ENCODE measurements at regions not wholly inside any gene's neighbourhood (a gene's known extent, or its start where the extent isn't known, plus 50 kb on each side); places are given as distances from the start of the nearest gene placed in this dataset.

GRCh38 chr7:82530361-82530760, 86.8 kb upstream of the CACNA2D1 start:
- Histone ChIP-seq H3K27ac (no peak overlapping the region), H3K4me3 (no peak overlapping the region)
- no peak for DNase-seq (ENCODE audit: low spot score)
- no peak for TF ChIP-seq CTCF (IDR thresholded peaks at IDR 0.05)

GRCh38 chr7:82528577-82529310, 85.2 kb upstream of the CACNA2D1 start:
- Histone ChIP-seq H3K27ac (no peak overlapping the region), H3K4me3 (no peak overlapping the region)
- no peak for TF ChIP-seq CTCF (IDR thresholded peaks at IDR 0.05)
- DNase-seq (ENCODE audit: low spot score), result no peak

GRCh38 chr7:82527851-82528250, 84.3 kb upstream of the CACNA2D1 start:
- Histone ChIP-seq H3K27ac (no peak overlapping the region), H3K4me3 (no peak overlapping the region)
- no peak for DNase-seq (ENCODE audit: low spot score)
- no peak for TF ChIP-seq CTCF (IDR thresholded peaks at IDR 0.05)

- no peak overlapping the region for H3K27ac ChIP-seq
- DNase-seq (ENCODE audit: low spot score), result no peak
- TF ChIP-seq CTCF (IDR thresholded peaks at IDR 0.05), result no peak
- H3K4me3 ChIP-seq, result no peak overlapping the region
These were observed 78.4 kb upstream of the CACNA2D1 start for GRCh38 chr7:82521906-82522445.

GRCh38 chr7:82517050-82517449, 73.5 kb upstream of the CACNA2D1 start:
- no peak for DNase-seq (ENCODE audit: low spot score)
- TF ChIP-seq CTCF (IDR thresholded peaks at IDR 0.05), result no peak
- Histone ChIP-seq H3K27ac (no peak overlapping the region), H3K4me3 (no peak overlapping the region)

- Histone ChIP-seq H3K4me3 (no peak overlapping the region), H3K27ac (no peak overlapping the region)
- TF ChIP-seq CTCF (IDR thresholded peaks at IDR 0.05), result no peak
- DNase-seq (ENCODE audit: low spot score), result no peak
These were observed 68.0 kb upstream of the CACNA2D1 start for GRCh38 chr7:82511542-82511941.

Measured in coronary artery (tissue), 2 donors.